T-helper 2 cell (primary cell): ENCODE measurements at regions not wholly inside any gene's neighbourhood (a gene's known extent, or its start where the extent isn't known, plus 50 kb on each side); places are given as distances from the start of the nearest gene placed in this dataset.
A peak's percentile ranks its signal among the peaks of the same experiment; 100 is the strongest.
"Not testable (repeated sequence)": the region's sequence is repeated elsewhere in the genome, so short reads cannot be mapped to it uniquely, and the experiment has no call there.

Experiments
- DNase-seq, 5 experiments: peaks; one replicate each; pipeline versions ENCODE4 v3.0.0 to v3.0.0-alpha.2; 2012 to 2022

DNA sequence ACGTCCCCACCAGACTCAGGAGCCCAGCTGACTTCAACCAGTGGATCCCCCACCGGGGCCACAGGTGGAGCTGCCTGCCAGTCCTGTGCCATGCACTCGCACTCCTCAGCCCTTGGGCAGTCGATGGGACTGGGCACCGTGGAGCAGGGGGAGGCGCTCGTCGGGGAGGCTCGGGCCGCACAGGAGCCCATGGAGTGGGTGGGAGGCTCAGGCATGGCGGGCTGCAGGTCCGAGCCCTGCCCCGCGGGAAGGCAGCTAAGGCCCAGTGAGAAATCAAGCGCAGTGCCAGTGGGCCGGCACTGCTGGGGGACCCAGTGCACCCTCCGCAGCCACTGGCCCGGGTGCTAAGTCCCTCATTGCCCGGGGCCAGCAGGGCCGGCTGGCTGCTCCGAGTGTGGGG, 52.3 kb upstream of the LRRC30 start:
- not testable (repeated sequence) for DNase-seq

DNA sequence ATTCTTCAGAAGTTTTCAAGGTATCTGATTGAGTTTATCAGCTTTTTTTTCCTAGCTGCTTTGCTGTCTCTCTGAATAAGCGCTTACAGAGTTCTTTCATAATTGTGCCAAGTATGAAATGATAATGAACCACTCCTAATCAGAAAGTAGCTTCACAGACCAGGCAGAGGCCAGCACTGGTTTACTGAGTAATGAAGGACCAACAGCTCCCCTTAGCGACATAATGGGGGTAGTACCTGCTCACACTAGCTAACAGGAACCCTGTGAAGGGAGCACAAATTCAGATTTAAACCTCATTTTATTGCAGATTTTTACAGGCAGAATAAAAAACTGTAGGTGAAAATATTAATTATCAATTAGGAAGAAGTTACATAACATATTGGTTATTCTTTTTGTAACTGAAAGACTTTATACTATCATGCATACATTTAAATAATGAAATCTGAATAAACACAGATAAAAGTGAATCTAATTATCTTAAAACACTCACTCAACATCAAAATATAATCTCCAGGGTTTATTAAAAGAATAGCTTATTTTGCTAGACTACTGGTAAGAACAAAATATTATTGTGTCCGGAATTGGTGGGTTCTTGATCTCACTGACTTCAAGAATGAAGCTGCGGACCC, 53.7 kb upstream of the LRRC30 start:
- DNase-seq = peak in 1 of 5 experiments; percentile 11

DNA sequence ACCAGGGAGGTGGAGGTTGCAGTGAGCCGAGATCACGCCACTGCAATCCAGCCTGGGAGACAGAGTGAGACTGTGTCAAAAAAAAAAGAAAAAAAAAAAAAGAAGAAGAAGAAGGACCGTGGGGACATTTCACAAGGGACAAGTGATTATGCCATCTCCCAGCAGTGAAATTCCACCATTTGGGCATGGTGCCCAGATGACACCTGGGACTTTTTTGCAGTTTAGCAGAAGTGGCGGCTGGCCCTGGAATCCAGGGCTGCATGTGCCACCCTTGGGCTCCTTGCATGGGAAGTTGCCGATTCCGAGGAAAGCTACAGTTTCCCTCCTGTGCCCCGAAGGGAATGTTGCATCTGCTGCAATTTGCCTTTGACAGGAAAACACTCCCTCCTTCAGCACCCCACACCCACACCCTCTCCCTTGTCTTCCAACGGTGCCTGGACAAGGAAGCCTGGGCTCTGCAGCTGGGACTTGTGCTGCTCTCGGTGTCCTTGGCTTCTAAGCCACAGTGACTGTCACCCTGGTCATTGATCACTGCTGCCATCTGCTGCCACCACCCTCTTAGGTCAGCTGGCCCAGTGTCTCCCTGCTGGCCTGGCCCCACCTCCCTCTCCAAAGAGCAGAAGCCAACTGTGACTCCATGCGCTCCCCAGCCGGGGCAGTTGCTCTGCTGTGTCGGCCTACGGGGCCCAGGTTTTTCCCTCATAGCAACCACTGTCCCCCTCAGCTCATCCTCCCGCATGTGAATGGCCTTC, 56.4 kb upstream of the LRRC30 start:
- no peak for DNase-seq

DNA sequence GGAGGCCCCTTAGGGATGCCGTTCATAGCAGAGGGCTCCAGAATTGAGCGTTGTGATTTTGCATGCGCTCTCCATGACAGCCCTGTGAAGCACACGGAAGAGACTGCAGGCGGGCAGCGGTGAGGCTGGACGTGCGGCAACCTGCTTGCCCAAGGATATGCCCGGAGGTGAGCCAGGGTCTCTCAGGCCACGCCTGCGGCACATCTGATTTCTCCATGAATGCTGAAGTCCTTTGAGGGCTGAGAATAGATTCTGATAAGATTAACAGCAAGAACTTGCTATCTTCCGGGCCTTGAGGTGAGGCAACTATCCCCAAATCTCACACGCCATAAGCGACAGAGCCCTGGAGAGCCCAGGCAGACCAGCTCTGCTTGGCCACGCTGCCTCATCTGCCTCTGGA, 55.6 kb upstream of the LAMA1 start:
- no peak for DNase-seq

DNA sequence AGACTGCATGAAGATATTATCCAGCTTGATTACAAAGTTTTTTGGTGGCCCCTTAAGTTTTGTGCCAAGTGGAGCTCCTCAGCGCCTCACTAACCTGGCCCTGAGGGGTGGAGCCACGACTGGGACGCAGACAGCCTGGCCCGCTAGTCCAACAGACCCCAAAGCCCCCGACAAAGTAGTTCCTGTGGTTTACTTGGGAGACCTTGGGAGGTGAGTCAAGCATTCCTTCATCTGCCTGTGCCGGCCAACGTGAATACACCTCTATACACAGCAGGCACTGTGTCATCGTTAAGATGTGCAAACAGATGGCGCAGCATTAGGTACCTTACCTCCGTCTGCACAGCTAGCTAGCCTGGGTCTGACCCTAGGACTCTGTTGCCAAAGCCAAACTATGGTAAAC, 55.0 kb upstream of the LAMA1 start:
- DNase-seq = no peak

DNA sequence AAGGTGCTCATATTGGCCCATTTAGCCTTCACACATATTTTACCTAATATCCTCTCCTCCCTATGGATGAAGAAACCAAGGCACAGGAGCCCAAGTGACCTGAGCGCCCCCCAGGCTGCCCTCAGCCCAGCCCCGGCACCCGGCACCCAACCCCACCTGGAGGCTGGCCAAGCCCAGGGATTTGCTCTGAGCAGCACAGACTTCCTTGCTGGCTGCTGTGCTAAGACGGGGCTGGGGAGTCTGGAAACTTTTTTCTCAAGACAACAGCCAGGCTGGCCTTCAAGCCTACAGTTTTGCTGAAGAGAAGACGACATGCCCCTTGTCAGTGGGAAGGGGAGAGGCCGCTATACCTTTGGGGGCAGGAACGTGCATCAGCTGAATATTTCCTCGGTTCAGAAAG, 52.7 kb upstream of the LAMA1 start:
- DNase-seq = no peak

DNA sequence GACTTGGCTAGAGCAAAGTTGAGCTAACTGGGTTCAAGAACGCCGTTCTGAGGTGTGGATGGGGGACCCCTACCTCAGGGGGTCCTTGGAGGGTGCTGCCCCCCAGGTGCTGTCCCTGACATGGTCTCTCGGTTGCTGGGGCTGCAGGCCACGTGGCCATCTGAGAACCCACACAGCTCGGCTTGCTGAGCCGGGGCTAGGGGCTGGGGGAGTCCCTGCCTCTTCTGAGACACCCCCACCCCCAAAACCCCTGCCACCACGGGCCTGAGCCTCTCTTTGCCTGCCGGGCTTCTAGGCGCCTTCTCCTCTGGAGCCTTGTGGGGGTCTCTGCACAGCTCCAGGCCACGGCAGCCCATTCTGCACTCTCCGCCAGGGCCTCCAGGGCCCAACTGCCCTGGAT, 52.0 kb upstream of the LAMA1 start:
- no peak for DNase-seq

DNA sequence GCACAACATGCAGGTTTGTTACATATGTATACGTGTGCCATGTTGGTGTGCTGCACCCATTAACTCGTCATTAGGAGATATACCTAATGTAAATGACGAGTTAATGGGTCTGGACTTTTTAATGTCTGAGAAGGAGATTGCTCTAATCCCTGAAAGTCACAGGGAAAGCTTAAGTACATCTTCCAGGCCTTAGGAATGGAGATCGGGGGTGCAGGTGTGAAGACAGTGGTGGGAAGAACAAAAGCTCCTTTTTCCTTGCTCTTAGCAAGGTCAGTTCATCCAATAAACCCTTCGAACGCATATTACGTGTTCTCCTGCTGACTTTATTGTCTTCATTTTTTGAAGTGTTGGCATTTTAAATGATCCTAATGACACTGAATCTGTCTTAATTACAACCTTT, 50.8 kb upstream of the LAMA1 start:
- DNase-seq = no peak
